KMS-11 (cell line): ENCODE measurements at regions not wholly inside any gene's neighbourhood (a gene's known extent, or its start where the extent isn't known, plus 50 kb on each side); places are given as distances from the start of the nearest gene placed in this dataset.

Experiments
- H2AFZ ChIP-seq: fragments of 200-600 bp; sonication (generic); 2 replicates; pipeline ENCODE4 v1.6.1; 2016; ENCODE audit warnings: antibody characterized with exemption, mixed run types, low read depth
- H3K27ac ChIP-seq: fragments of 200-600 bp; sonication (generic); 2 replicates; pipeline ENCODE4 v1.6.1; 2016; ENCODE audit warnings: mild to moderate bottlenecking, mixed run types
- H3K27me3 ChIP-seq: fragments of 200-600 bp; sonication (generic); 2 replicates; pipeline ENCODE4 v1.6.1; 2017; ENCODE audit warnings: mild to moderate bottlenecking, low read depth, mixed run types, moderate library complexity; ENCODE audit not compliant: insufficient read depth
- H3K36me3 ChIP-seq: fragments of 200-600 bp; sonication (generic); 2 replicates; pipeline ENCODE4 v1.6.1; 2017; ENCODE audit warnings: mild to moderate bottlenecking, mixed run types; ENCODE audit not compliant: insufficient read depth
- H3K4me1 ChIP-seq: fragments of 200-600 bp; sonication (generic); 2 replicates; pipeline ENCODE4 v1.6.1; 2016; ENCODE audit warnings: mild to moderate bottlenecking, low read depth, mixed run types; ENCODE audit not compliant: poor library complexity, severe bottlenecking
- H3K4me2 ChIP-seq: fragments of 200-600 bp; sonication (generic); 2 replicates; pipeline ENCODE4 v1.7.0; 2016; ENCODE audit warnings: mild to moderate bottlenecking, mixed run types
- H3K4me3 ChIP-seq: fragments of 200-600 bp; sonication (generic); IDR thresholded peaks from 2 replicates; pipeline ENCODE4 v1.6.1; 2017; ENCODE audit warnings: low read depth, low read length, mixed read lengths; ENCODE audit not compliant: insufficient read depth
- H3K79me2 ChIP-seq: fragments of 200-600 bp; sonication (generic); 2 replicates; pipeline ENCODE4 v1.6.1; 2016; ENCODE audit warnings: low read depth, mixed run types; ENCODE audit not compliant: insufficient read depth
- H3K9ac ChIP-seq: fragments of 200-600 bp; sonication (generic); 2 replicates; pipeline ENCODE4 v1.6.1; 2016; ENCODE audit warnings: mild to moderate bottlenecking, mixed run types
- H4K20me1 ChIP-seq: fragments of 200-600 bp; sonication (generic); 2 replicates; pipeline ENCODE4 v1.6.1; 2016; ENCODE audit warnings: mild to moderate bottlenecking, mixed run types; ENCODE audit not compliant: insufficient read depth
- CTCF ChIP-seq: fragments of 200-600 bp; sonication (generic); conservative IDR thresholded peaks from 2 replicates; pipeline ENCODE4 v1.6.1; 2017; ENCODE audit warnings: low read depth, mild to moderate bottlenecking, antibody characterized with exemption, low read length, moderate library complexity, mixed read lengths

GRCh38 chr18:61953641-61954040 is 60.8 kb upstream of the RNF152 start:
- H3K9ac ChIP-seq: no peak overlapping the region

GRCh38 chr18:61953161-61953560 is 60.4 kb upstream of the RNF152 start:
- H3K4me2 ChIP-seq: no peak overlapping the region
- no peaks in the 10 kb centered on the region for H3K79me2 ChIP-seq
- H4K20me1 ChIP-seq: no peaks in the 10 kb centered on the region
- no peaks in the 10 kb centered on the region for H3K27me3 ChIP-seq
- H2AFZ ChIP-seq: no peak overlapping the region
- no peak overlapping the region for H3K9ac ChIP-seq
- no peaks in the 10 kb centered on the region for H3K36me3 ChIP-seq
- no peak overlapping the region for H3K27ac ChIP-seq
- no peak overlapping the region for H3K4me3 ChIP-seq
- TF ChIP-seq CTCF: no peak
- H3K4me1 ChIP-seq: no peaks in the 10 kb centered on the region

More at GRCh38 chr18:61953641-61954040, 60.8 kb upstream of the RNF152 start:
- Histone ChIP-seq H3K27ac (no peak overlapping the region), H4K20me1 (no peaks in the 10 kb centered on the region), H3K36me3 (no peaks in the 10 kb centered on the region), H3K27me3 (no peaks in the 10 kb centered on the region), H2AFZ (no peak overlapping the region), H3K4me2 (no peak overlapping the region), H3K4me1 (no peaks in the 10 kb centered on the region), H3K79me2 (no peaks in the 10 kb centered on the region), H3K4me3 (no peak overlapping the region)
- no peak for TF ChIP-seq CTCF

GRCh38 chr18:61951396-61951795 is 58.6 kb upstream of the RNF152 start:
- Histone ChIP-seq H3K27me3 (no peaks in the 10 kb centered on the region), H3K27ac (no peak overlapping the region), H3K4me2 (no peak overlapping the region), H3K79me2 (no peaks in the 10 kb centered on the region), H3K4me3 (no peak overlapping the region), H4K20me1 (no peaks in the 10 kb centered on the region), H3K9ac (no peak overlapping the region), H3K36me3 (no peaks in the 10 kb centered on the region), H3K4me1 (no peaks in the 10 kb centered on the region), H2AFZ (no peak overlapping the region)
- TF ChIP-seq CTCF: no peak

- no peak overlapping the region for H3K4me2 ChIP-seq
- no peaks in the 10 kb centered on the region for H4K20me1 ChIP-seq
- H3K4me1 ChIP-seq: no peaks in the 10 kb centered on the region
- no peak overlapping the region for H3K27ac ChIP-seq
- TF ChIP-seq CTCF: no peak
- no peaks in the 10 kb centered on the region for H3K27me3 ChIP-seq
- H3K4me3 ChIP-seq: no peak overlapping the region
- H3K79me2 ChIP-seq: no peaks in the 10 kb centered on the region
- H2AFZ ChIP-seq: no peak overlapping the region
- no peak overlapping the region for H3K9ac ChIP-seq
- no peaks in the 10 kb centered on the region for H3K36me3 ChIP-seq
Measured at GRCh38 chr18:61950371-61950770, 57.6 kb upstream of the RNF152 start.
